ENCODE measurements at regions not wholly inside any gene's neighbourhood (a gene's known extent, or its start where the extent isn't known, plus 50 kb on each side); places are given as distances from the start of the nearest gene placed in this dataset.

DNA sequence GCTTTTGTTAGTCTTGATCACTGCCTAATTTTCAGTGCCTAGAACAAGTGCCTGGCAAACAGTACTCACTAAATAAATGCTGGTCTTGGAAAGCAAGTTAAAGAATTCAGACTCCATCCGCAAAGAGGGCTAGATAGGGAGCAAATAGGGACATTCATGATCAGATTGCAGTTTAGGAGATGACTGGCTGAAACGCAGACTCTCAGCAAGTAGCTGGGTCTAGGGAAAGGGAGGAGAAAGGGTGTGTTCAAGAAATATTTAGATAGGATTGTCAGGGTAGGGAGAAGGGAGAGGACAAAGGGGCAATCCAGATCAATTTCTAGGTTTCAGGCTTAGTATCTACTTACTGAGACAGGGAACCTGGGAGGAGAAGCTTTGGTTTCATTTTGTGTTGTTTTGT is 108.4 kb downstream of the ESM1 start:
- TF ChIP-seq, protein P1, sequence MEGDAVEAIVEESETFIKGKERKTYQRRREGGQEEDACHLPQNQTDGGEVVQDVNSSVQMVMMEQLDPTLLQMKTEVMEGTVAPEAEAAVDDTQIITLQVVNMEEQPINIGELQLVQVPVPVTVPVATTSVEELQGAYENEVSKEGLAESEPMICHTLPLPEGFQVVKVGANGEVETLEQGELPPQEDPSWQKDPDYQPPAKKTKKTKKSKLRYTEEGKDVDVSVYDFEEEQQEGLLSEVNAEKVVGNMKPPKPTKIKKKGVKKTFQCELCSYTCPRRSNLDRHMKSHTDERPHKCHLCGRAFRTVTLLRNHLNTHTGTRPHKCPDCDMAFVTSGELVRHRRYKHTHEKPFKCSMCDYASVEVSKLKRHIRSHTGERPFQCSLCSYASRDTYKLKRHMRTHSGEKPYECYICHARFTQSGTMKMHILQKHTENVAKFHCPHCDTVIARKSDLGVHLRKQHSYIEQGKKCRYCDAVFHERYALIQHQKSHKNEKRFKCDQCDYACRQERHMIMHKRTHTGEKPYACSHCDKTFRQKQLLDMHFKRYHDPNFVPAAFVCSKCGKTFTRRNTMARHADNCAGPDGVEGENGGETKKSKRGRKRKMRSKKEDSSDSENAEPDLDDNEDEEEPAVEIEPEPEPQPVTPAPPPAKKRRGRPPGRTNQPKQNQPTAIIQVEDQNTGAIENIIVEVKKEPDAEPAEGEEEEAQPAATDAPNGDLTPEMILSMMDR (IDR thresholded peaks at IDR 0.05; ENCODE audit: low read length): no peak
- TF ChIP-seq EZH2 (optimal IDR thresholded peaks at IDR 0.05; ENCODE audit: low read depth, low read length) (no peak), EZH2phosphoT487 (IDR thresholded peaks at IDR 0.05; ENCODE audit: low read length) (no peak)
